ENCODE measurements at regions not wholly inside any gene's neighbourhood (a gene's known extent, or its start where the extent isn't known, plus 50 kb on each side); places are given as distances from the start of the nearest gene placed in this dataset.
A peak's percentile ranks its signal among the peaks of the same experiment; 100 is the strongest.
"Not testable (repeated sequence)": the region's sequence is repeated elsewhere in the genome, so short reads cannot be mapped to it uniquely, and the experiment has no call there.

GRCh38 chr3:151552589-151552988 is 91.7 kb upstream of the IGSF10 start:
- no peak for DNase-seq

- DNase-seq: no peak
These were observed 89.8 kb upstream of the IGSF10 start for GRCh38 chr3:151550642-151551041.

DNA sequence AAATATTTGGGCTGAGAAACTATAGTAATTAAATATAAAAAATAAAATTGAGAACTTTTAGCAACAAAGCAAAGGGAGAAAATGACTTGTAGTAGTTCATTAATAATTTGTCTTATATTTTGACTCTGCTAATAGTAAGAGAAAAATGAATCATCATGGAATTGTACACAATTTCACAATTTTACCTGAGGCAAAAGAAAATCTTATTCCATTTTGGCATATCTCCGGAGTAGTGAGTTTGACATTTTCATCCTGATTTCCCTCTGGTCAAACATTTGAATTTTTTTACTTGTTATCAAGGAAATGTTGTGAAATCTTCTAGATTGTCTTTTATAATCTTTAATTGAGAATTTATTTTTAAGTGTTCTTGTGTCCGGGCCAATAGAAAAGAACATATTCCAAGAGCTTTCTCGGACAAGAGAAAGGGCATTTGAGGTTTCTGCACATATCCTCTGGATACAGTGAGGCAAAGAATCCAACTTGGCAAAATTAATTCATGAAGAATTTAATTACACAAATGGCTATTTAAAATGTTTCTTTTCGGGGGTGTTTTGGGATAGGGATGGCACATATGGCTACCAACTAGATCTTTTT is 89.3 kb upstream of the IGSF10 start:
- no peak for DNase-seq

GRCh38 chr3:151548195-151548594 is 87.3 kb upstream of the IGSF10 start:
- no peak for DNase-seq

GRCh38 chr3:151544164-151544548 is 83.3 kb upstream of the IGSF10 start:
- no peak for DNase-seq

DNA sequence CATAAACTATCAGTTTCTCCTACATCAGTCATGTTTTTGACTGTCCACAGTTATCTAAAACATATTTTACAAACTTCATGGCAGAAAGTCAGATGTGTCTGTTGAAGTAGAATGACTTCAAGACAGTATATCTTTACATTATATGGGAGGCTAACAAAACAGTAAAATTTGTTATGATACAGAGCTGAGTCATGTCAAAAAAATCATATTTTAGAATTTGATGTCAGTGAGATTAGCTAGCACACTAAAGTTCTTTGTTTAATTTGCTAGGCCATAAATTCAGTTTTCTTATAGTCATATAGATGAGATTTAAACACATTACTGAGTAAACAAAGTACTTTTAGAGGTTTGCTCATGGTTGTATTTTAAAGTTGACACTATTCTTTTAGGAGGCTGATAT is 80.3 kb upstream of the IGSF10 start:
- no peak for DNase-seq

- DNase-seq: peak; percentile 44
These were observed 78.7 kb upstream of the IGSF10 start for GRCh38 chr3:151539599-151539998.

DNA sequence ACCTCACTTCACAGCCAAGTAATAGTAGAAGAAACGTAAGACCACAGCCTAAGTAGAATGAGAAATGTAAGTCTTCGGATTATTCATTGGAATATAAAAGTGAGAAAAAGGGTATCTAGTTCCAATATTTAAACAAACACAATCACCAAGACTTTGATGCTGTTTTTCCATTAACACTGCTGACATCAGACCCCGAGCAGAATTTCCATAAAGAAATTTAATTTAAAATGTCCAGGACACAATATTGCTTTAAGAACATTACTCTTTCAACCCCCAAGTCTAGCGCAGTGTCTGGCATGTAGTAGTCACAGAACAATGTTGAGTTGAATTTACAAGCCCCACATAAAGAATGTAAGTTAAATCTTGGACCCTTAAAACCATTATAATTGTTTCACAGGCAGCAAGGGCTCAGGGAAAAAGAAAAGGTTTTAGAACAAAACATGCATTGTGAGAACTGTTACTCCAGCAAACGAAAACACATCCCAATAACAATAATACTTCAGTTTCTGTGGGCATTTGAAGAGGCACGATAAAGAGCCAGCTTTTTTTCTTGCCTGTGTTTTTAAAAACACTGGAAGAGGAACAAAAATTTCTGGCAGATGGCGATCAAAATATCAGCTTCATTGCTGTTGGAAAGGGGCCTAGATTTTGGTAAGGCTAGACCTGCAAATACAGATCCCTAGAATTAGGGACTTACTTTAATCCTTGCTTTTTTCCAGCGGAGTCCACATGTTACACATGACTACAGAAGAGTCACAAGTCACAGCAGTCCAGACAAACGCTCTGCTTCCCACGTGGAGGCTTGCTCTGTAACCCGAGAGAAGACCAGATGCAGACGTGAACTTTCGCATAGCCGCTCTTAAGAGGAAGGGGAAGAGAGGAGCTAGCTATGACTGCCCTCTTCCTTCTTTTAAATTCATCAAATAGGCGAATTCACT is 77.9 kb upstream of the IGSF10 start:
- DNase-seq: peak; percentile 95

DNA sequence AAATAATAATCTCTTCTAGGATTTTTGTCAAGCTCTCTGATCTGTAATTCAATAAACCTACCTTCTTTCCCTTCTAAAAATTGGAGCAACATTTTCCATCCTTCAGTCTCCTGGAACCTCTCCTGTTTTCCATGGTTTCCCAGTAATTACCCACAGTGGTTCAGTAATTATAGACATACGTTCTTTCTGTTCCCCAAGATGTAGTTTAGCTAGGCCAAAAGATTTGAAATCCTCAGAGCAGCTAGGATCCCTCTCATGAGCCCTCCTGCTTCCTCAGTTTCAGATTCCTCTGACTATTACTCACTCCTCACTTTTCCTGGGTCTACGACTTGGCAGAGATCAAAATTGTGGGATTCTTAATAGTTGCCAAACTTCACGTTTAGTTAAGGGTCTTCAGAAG is 76.9 kb upstream of the IGSF10 start:
- no peak for DNase-seq

DNA sequence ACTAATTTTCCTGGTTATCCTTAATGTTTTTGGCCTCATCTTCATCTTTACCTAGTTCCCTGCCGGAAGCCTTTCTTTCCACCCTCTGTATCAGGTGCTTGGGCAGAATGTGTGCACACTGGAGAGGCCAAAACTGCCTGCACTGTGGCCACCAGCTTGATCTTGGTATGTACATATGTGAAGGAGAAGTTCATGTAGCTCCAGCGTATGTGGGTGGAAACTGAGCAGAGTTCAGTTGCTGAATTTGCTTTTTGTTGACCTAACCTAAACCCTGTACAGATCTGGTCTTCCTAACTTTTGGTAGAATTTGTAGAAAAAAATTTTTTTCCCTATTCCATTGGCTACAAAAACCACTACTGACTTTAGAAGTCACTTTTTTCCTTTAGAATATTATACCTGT is 65.9 kb upstream of the IGSF10 start:
- DNase-seq: no peak

DNA sequence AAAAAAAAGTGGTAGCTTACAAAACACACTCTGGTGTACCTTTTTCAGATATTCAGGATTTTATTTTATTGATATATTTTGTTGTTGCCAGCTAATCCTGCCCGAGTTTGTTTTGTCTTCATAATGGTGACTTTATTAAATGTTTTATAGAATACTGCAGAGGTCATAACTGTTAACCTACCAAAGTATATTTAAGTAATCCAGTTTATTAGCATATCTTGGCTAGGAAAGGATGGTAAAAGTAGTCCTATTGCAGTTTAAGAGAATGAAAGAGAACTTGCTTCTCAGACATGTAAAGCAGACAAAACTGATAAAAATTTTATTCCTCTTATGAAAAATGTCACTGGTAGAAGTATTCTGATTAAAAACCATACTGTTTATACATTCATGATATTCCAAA is 59.2 kb upstream of the IGSF10 start:
- no peak for DNase-seq

GRCh38 chr3:151511433-151511832 is 50.6 kb upstream of the IGSF10 start:
- not testable (repeated sequence) for DNase-seq
